Type B pancreatic cell (in vitro differentiated cells): ENCODE measurements at regions not wholly inside any gene's neighbourhood (a gene's known extent, or its start where the extent isn't known, plus 50 kb on each side); places are given as distances from the start of the nearest gene placed in this dataset.

Experiments used
- DNase-seq: peaks from one replicate; pipeline ENCODE4 v3.0.0; 2021; ENCODE audit warnings: mixed read lengths; ENCODE audit not compliant: unreplicated experiment; ENCODE audit errors: extremely low spot score
- H3K27ac Mint-ChIP-seq: 2 replicates; pipeline ENCODE4 v1.8.0; 2021; ENCODE audit warnings: mild to moderate bottlenecking, mixed read lengths
- H3K27me3 Mint-ChIP-seq: 2 replicates; pipeline ENCODE4 v1.8.0; 2021; ENCODE audit warnings: mixed read lengths
- H3K36me3 Mint-ChIP-seq: 2 replicates; pipeline ENCODE4 v1.8.0; 2021; ENCODE audit warnings: mixed read lengths
- H3K4me1 Mint-ChIP-seq: one replicate; pipeline ENCODE4 v1.8.0; 2021; ENCODE audit warnings: mixed read lengths; ENCODE audit not compliant: unreplicated experiment
- H3K4me3 Mint-ChIP-seq: 2 replicates; pipeline ENCODE4 v1.8.0; 2021; ENCODE audit warnings: mild to moderate bottlenecking, mixed read lengths
- H3K9me3 Mint-ChIP-seq: 2 replicates; pipeline ENCODE4 v1.8.0; 2021; ENCODE audit warnings: mixed read lengths
- TF ChIP-seq, protein P1 (sequence below): fragments of 200-600 bp; sonication (generic); conservative IDR thresholded peaks from 2 replicates; pipeline ENCODE4 v1.5.0; 2021; ENCODE audit warnings: antibody characterized with exemption, mild to moderate bottlenecking

DNA sequence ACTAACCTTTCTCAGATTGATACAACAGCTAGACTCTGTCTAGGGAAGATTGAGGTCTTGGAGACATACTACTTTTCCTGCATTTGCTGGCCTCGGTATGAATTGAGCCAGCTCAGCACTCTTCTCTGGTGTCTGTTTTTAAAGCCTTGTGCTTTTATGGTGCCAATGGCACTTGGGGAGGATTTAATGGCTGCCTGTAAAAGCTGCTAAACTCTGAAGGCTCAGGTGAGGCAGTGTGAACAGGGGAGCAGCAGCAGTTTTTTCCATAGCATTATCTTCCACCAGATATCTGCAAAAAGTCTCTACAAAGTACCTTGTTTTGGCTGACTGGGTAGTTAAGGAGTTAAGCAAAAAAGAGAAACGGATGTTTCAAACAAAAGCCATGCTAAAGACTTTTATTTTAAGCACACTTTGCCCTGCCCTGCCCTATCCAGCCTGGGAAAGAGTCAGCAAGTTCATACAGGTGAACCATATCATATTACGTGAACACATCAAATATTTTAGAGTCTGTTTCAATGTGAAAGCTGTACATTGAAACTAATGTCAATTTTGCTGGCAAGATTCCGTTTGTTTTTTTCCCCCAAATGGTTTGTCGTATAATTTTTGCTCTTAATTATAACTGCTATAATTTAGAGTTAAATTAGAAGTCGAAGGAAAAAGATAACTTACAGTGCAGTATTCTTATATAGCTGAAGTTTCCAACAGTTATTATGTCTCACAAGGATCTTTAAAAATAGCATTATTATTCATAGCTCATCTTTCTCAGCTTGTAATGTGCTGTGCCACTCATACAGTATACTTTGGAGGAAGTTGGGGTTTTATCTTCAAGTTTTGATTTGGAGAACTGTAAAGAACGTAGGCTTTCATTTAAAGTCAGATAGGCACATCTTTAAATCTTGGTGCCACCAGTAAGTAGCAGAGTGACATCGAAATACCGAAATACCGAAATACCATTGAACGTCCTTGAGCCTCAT is 424.1 kb upstream of the CD180 start:
- H3K9me3 Mint-ChIP-seq: peaks cover 5% of the 10 kb centered on the region
- no peak overlapping the region for H3K27ac Mint-ChIP-seq
- no peak for DNase-seq
- no peaks in the 10 kb centered on the region for H3K36me3 Mint-ChIP-seq
- TF ChIP-seq, protein P1, sequence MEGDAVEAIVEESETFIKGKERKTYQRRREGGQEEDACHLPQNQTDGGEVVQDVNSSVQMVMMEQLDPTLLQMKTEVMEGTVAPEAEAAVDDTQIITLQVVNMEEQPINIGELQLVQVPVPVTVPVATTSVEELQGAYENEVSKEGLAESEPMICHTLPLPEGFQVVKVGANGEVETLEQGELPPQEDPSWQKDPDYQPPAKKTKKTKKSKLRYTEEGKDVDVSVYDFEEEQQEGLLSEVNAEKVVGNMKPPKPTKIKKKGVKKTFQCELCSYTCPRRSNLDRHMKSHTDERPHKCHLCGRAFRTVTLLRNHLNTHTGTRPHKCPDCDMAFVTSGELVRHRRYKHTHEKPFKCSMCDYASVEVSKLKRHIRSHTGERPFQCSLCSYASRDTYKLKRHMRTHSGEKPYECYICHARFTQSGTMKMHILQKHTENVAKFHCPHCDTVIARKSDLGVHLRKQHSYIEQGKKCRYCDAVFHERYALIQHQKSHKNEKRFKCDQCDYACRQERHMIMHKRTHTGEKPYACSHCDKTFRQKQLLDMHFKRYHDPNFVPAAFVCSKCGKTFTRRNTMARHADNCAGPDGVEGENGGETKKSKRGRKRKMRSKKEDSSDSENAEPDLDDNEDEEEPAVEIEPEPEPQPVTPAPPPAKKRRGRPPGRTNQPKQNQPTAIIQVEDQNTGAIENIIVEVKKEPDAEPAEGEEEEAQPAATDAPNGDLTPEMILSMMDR: no peak
- H3K4me3 Mint-ChIP-seq: no peak overlapping the region
- H3K27me3 Mint-ChIP-seq: peaks cover 3% of the 10 kb centered on the region
- H3K4me1 Mint-ChIP-seq: peaks cover 19% of the 10 kb centered on the region

DNA sequence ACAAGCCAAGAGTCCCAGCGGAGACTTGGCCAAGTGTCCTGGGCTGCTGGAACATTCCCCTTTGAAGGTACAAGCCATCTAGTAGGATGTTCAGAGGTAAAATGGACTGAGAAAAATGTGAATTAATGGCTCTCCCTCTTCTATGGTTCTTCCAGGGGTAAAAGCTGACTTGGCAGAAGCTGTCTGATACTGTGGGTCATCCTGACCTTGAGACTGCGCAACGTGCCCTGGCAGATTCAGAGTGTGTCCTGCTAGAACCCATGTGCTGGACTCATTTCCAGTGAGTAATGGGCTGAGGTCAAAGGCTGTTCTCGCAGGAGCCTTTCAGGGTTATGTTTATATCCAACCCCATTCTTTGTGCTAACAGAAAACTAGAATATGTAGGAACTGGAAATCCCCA is 423.0 kb upstream of the CD180 start:
- Mint-ChIP-seq H3K4me1 (peaks cover 19% of the 10 kb centered on the region), H3K4me3 (no peak overlapping the region), H3K27ac (no peak overlapping the region), H3K27me3 (peaks cover 8% of the 10 kb centered on the region), H3K9me3 (peaks cover 5% of the 10 kb centered on the region), H3K36me3 (no peaks in the 10 kb centered on the region)
- no peak for DNase-seq
- TF ChIP-seq, protein P1: no peak

DNA sequence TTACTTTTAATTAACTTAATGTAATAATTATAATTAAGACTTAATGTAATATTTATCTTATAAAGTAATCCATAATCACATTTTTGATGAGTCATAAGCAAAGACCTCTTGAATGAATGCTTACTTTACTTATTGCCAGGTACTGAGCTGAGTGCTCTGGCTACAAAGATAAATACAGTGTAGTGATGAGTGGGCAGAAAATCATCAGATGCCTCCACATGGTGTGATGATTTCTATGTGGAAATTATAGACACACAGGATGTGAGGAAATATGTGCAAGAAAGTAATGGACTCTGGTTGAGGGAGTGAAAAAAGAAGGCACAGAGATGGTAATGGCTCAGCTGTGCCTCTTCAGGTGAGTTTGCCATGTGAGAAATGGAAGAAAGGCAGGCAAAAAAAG is 422.6 kb upstream of the CD180 start:
- Mint-ChIP-seq H3K27me3 (peaks cover 8% of the 10 kb centered on the region), H3K27ac (no peak overlapping the region), H3K4me1 (peaks cover 19% of the 10 kb centered on the region), H3K4me3 (no peak overlapping the region), H3K36me3 (no peaks in the 10 kb centered on the region), H3K9me3 (peaks cover 5% of the 10 kb centered on the region)
- TF ChIP-seq, protein P1: no peak
- no peak for DNase-seq

DNA sequence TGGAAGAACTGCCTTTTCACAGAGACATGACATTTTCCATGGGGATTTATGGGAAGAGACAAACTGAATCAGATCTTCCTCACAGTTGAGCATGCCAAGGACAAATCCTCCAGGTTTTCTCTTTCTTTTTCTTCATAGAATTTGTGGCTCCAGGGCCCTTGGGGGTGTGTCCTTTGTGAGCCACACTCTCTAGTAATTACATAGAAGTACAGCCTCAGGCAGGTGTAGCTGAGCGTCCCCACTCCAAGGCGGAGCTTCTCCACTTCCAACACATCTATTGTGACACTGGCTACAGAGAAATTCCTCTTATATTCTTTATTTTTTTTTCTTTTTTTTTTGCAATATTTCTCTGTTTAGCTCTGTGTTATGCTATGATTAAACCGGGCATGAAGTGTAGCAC is 420.5 kb upstream of the CD180 start:
- no peaks in the 10 kb centered on the region for H3K9me3 Mint-ChIP-seq
- no peak overlapping the region for H3K4me3 Mint-ChIP-seq
- no peak overlapping the region for H3K27ac Mint-ChIP-seq
- TF ChIP-seq, protein P1: no peak
- H3K36me3 Mint-ChIP-seq: no peaks in the 10 kb centered on the region
- H3K4me1 Mint-ChIP-seq: peaks cover 16% of the 10 kb centered on the region
- DNase-seq: no peak
- peaks cover 4% of the 10 kb centered on the region for H3K27me3 Mint-ChIP-seq

DNA sequence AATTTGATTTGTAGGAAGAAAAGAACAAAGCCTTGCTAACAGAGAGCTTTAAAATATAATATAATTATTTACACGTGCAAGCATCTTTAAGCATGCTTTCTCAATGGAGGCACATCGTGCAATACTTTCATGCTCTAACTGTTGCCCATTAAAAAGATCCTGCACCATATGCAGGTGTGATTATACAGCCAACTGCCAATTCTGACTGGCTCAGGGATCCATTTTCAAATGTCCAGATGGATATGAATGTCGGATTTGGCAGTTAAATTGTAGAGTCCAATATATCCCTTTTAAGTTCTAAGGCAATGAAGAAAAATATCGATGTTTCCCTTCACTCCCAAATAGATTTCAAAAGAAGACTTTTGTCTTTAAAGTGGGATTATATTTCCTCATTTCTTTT is 416.4 kb upstream of the CD180 start:
- no peaks in the 10 kb centered on the region for H3K9me3 Mint-ChIP-seq
- H3K4me1 Mint-ChIP-seq: no peaks in the 10 kb centered on the region
- no peak for DNase-seq
- TF ChIP-seq, protein P1: no peak
- no peak overlapping the region for H3K27ac Mint-ChIP-seq
- no peaks in the 10 kb centered on the region for H3K36me3 Mint-ChIP-seq
- H3K4me3 Mint-ChIP-seq: no peak overlapping the region
- peaks cover 10% of the 10 kb centered on the region for H3K27me3 Mint-ChIP-seq
